Loucy (cell line): ENCODE measurements at regions not wholly inside any gene's neighbourhood (a gene's known extent, or its start where the extent isn't known, plus 50 kb on each side); places are given as distances from the start of the nearest gene placed in this dataset.

Experiments used
- H2AFZ ChIP-seq: fragments of 200-600 bp; sonication (generic); 2 replicates; pipeline ENCODE4 v1.6.0; 2016; ENCODE audit warnings: antibody characterized with exemption, mild to moderate bottlenecking, low read length, moderate library complexity
- H3F3A ChIP-seq: fragments of 200-600 bp; 2 replicates; pipeline ENCODE4 v1.6.0; 2016; ENCODE audit warnings: antibody characterized with exemption, low read depth, mild to moderate bottlenecking
- H3K27me3 ChIP-seq: fragments of 200-600 bp; sonication (generic); 2 replicates; pipeline ENCODE4 v1.6.1; 2014; ENCODE audit warnings: low read length, mild to moderate bottlenecking; ENCODE audit not compliant: insufficient read depth, poor library complexity, severe bottlenecking
- H3K36me3 ChIP-seq: fragments of 200-600 bp; sonication (generic); 2 replicates; pipeline ENCODE4 v1.6.1; 2016; ENCODE audit warnings: low read length; ENCODE audit not compliant: insufficient read depth
- H3K4me1 ChIP-seq: fragments of 200-600 bp; sonication (generic); 2 replicates; pipeline ENCODE4 v1.5.1; 2014; ENCODE audit warnings: low read length, mild to moderate bottlenecking; ENCODE audit not compliant: insufficient read depth, poor library complexity, severe bottlenecking
- H3K4me2 ChIP-seq: fragments of 200-600 bp; sonication (generic); 2 replicates; pipeline ENCODE4 v1.6.0; 2014; ENCODE audit warnings: antibody characterized with exemption, low read length, low read depth, mild to moderate bottlenecking; ENCODE audit not compliant: poor library complexity, severe bottlenecking
- H3K4me3 ChIP-seq: fragments of 200-600 bp; sonication (generic); 2 replicates; pipeline ENCODE4 v1.5.1; 2014; ENCODE audit warnings: low read length, mild to moderate bottlenecking, mixed read lengths; ENCODE audit not compliant: poor library complexity, severe bottlenecking
- H3K79me2 ChIP-seq: fragments of 200-600 bp; sonication (generic); 2 replicates; pipeline ENCODE4 v1.6.1; 2014; ENCODE audit warnings: low read length; ENCODE audit not compliant: insufficient read depth
- H3K9ac ChIP-seq: fragments of 200-600 bp; sonication (generic); 2 replicates; pipeline ENCODE4 v1.6.0; 2014; ENCODE audit warnings: mild to moderate bottlenecking, low read depth, low read length, moderate library complexity; ENCODE audit not compliant: poor library complexity, severe bottlenecking
- H3K9me2 ChIP-seq: fragments of 200-600 bp; sonication (generic); replicated peaks from 2 replicates; pipeline ENCODE4 v1.6.1; 2016; ENCODE audit warnings: low read depth, low read length, mixed read lengths
- H3K9me3 ChIP-seq: fragments of 200-600 bp; sonication (generic); 2 replicates; pipeline ENCODE4 v1.6.1; 2014; ENCODE audit warnings: mild to moderate bottlenecking, antibody characterized with exemption, low read length, low read depth; ENCODE audit not compliant: insufficient read depth
- H4K20me1 ChIP-seq: fragments of 200-600 bp; sonication (generic); 2 replicates; pipeline ENCODE4 v1.6.0; 2014; ENCODE audit warnings: antibody characterized with exemption, low read length, mild to moderate bottlenecking; ENCODE audit not compliant: insufficient read depth, poor library complexity, severe bottlenecking
- CTCF ChIP-seq: fragments of 200-600 bp; sonication (generic); conservative IDR thresholded peaks from 2 replicates; pipeline ENCODE4 v1.5.1; 2014; ENCODE audit warnings: mild to moderate bottlenecking, antibody characterized with exemption, low read length
- EZH2phosphoT487 ChIP-seq: fragments of 200-600 bp; IDR thresholded peaks from 2 replicates; pipeline ENCODE4 v1.6.1; 2018; ENCODE audit warnings: antibody characterized with exemption, mild to moderate bottlenecking, moderate library complexity, borderline replicate concordance

- TF ChIP-seq CTCF (no peak), EZH2phosphoT487 (no peak)
Observed at GRCh38 chr6:40295251-40295950, 291.8 kb downstream of the LRFN2 start.

GRCh38 chr6:40293460-40294185 is 293.5 kb downstream of the LRFN2 start:
- Histone ChIP-seq H3K36me3 (no peaks in the 10 kb centered on the region), H3K27me3 (no peaks in the 10 kb centered on the region), H3K79me2 (no peaks in the 10 kb centered on the region), H2AFZ (no peak overlapping the region), H3K4me2 (no peak overlapping the region), H3K9me2 (no peaks in the 10 kb centered on the region), H3K4me3 (no peak overlapping the region), H3F3A (no peaks in the 10 kb centered on the region), H3K9ac (no peak overlapping the region), H3K9me3 (no peaks in the 10 kb centered on the region), H3K4me1 (no peaks in the 10 kb centered on the region), H4K20me1 (no peaks in the 10 kb centered on the region)
- no peak for TF ChIP-seq CTCF
- no peak for TF ChIP-seq EZH2phosphoT487

More at GRCh38 chr6:40295251-40295950, 291.8 kb downstream of the LRFN2 start:
- Histone ChIP-seq H2AFZ (no peak overlapping the region), H3K9me3 (no peaks in the 10 kb centered on the region), H3K4me3 (no peak overlapping the region), H3K36me3 (no peaks in the 10 kb centered on the region), H3F3A (no peaks in the 10 kb centered on the region), H3K27me3 (no peaks in the 10 kb centered on the region), H3K9ac (no peak overlapping the region), H4K20me1 (no peaks in the 10 kb centered on the region), H3K4me1 (no peaks in the 10 kb centered on the region), H3K4me2 (no peak overlapping the region), H3K79me2 (no peaks in the 10 kb centered on the region), H3K9me2 (no peaks in the 10 kb centered on the region)

GRCh38 chr6:40293060-40293459 is 294.1 kb downstream of the LRFN2 start:
- Histone ChIP-seq H3K4me1 (no peaks in the 10 kb centered on the region), H3K36me3 (no peaks in the 10 kb centered on the region), H3K4me3 (no peak overlapping the region), H4K20me1 (no peaks in the 10 kb centered on the region), H3K4me2 (no peak overlapping the region), H3K9me2 (no peaks in the 10 kb centered on the region), H2AFZ (no peak overlapping the region), H3K9me3 (no peaks in the 10 kb centered on the region), H3K9ac (no peak overlapping the region), H3F3A (no peaks in the 10 kb centered on the region), H3K79me2 (no peaks in the 10 kb centered on the region), H3K27me3 (no peaks in the 10 kb centered on the region)
- no peak for TF ChIP-seq CTCF
- TF ChIP-seq EZH2phosphoT487 = no peak
